IMR-90 (cell line): ENCODE measurements at regions not wholly inside any gene's neighbourhood (a gene's known extent, or its start where the extent isn't known, plus 50 kb on each side); places are given as distances from the start of the nearest gene placed in this dataset.
A peak's percentile ranks its signal among the peaks of the same experiment; 100 is the strongest.

Experiments
- ATAC-seq: fragments of 200-7000 bp; cut with Tn5 transposase; 2 replicates; pipeline ENCODE4 v1.9.1; 2020; ENCODE audit warnings: low read depth, mild to moderate bottlenecking, moderate library complexity
- BruUV-seq: library from RNA; stranded (reverse); fragments of 400-500 nt; replicated peaks from 2 replicates; lab custom pipeline; 2021; lab: Mats Ljungman, UMichigan
- CTCF ChIA-PET: fragments of 300-600 bp; formaldehyde crosslinking; extraction: SDS; loops from one replicate; lab custom pipeline; 2021; ENCODE audit warnings: antibody characterized with exemption; lab: Yijun Ruan, JAX
- POLR2A ChIA-PET: fragments of 300-600 bp; sonication (Branson Sonifier 250); formaldehyde crosslinking; loops from one replicate; lab custom pipeline; 2022; ENCODE audit warnings: antibody characterized with exemption; ENCODE audit not compliant: unreplicated experiment; lab: Charles Lee
- DNase-seq: peaks from one replicate; pipeline ENCODE4 v3.0.0; 2013
- H2AFZ ChIP-seq: replicated peaks from 2 replicates; pipeline ENCODE3; 2013; ENCODE audit warnings: low read length, mild to moderate bottlenecking; ENCODE audit not compliant: poor library complexity
- H2AK5ac ChIP-seq: 2 replicates; pipeline ENCODE4 v1.6.1; 2013; ENCODE audit warnings: low read depth, low read length, inconsistent platforms
- H2AK9ac ChIP-seq: replicated peaks from 2 replicates; pipeline ENCODE3; 2013; ENCODE audit warnings: mild to moderate bottlenecking, low read depth, low read length, moderate library complexity; ENCODE audit not compliant: poor library complexity
- H2BK120ac ChIP-seq: 2 replicates; pipeline ENCODE4 v1.6.1; 2013; ENCODE audit warnings: low read depth, low read length, inconsistent platforms
- H2BK15ac ChIP-seq: 3 replicates; pipeline ENCODE4 v1.6.1; 2013; ENCODE audit warnings: low read depth, low read length, inconsistent platforms
- H2BK20ac ChIP-seq: 2 replicates; pipeline ENCODE4 v1.6.1; 2013; ENCODE audit warnings: low read depth, mild to moderate bottlenecking, inconsistent platforms, low read length, moderate library complexity
- H2BK5ac ChIP-seq: 2 replicates; pipeline ENCODE4 v1.6.1; 2013; ENCODE audit warnings: mild to moderate bottlenecking, low read depth, low read length, inconsistent platforms; ENCODE audit not compliant: poor library complexity, severe bottlenecking
- H3K14ac ChIP-seq: replicated peaks from 2 replicates; pipeline ENCODE4 v1.6.1; 2013; ENCODE audit warnings: low read depth, low read length, inconsistent platforms
- H3K18ac ChIP-seq: 2 replicates; pipeline ENCODE4 v1.6.1; 2013; ENCODE audit warnings: low read depth, low read length, control low read depth
- H3K23ac ChIP-seq: 2 replicates; pipeline ENCODE4 v1.6.1; 2013; ENCODE audit warnings: low read depth, low read length, inconsistent platforms
- H3K27ac ChIP-seq: 2 replicates; pipeline ENCODE4 v1.5.1; 2013; ENCODE audit warnings: mild to moderate bottlenecking, control low read depth, low read length; ENCODE audit not compliant: insufficient read depth
- H3K27me3 ChIP-seq: 2 replicates; pipeline ENCODE4 v1.6.1; 2013; ENCODE audit warnings: low read length; ENCODE audit not compliant: control insufficient read depth, insufficient read depth
- H3K36me3 ChIP-seq: 2 replicates; pipeline ENCODE4 v1.6.1; 2013; ENCODE audit warnings: low read length, mixed read lengths; ENCODE audit not compliant: control insufficient read depth, insufficient read depth
- H3K4ac ChIP-seq: 2 replicates; pipeline ENCODE4 v1.6.1; 2013; ENCODE audit warnings: low read depth, low read length, inconsistent platforms
- H3K4me1 ChIP-seq: 2 replicates; pipeline ENCODE4 v1.6.1; 2013; ENCODE audit warnings: low read length, mixed read lengths; ENCODE audit not compliant: control insufficient read depth, insufficient read depth
- H3K4me2 ChIP-seq: 2 replicates; pipeline ENCODE4 v1.6.1; 2013; ENCODE audit warnings: low read depth, mild to moderate bottlenecking, control low read depth, low read length, moderate library complexity
- H3K4me3 ChIP-seq: 2 replicates; pipeline ENCODE4 v1.5.1; 2013; ENCODE audit warnings: low read depth, mild to moderate bottlenecking, control low read depth, low read length, moderate library complexity; ENCODE audit not compliant: insufficient read depth
- H3K56ac ChIP-seq: 2 replicates; pipeline ENCODE4 v1.6.1; 2013; ENCODE audit warnings: low read length, inconsistent platforms; ENCODE audit not compliant: insufficient read depth; ENCODE audit errors: extremely low read depth
- H3K79me1 ChIP-seq, 2 experiments: 2 replicates each; pipeline ENCODE4 v1.6.1; 2013; ENCODE audit warnings: low read length in 2 of 2, inconsistent platforms in 1 of 2, low read depth in 1 of 2
- H3K9ac ChIP-seq: 2 replicates; pipeline ENCODE4 v1.6.1; 2013; ENCODE audit warnings: low read depth, low read length, control low read depth
- H3K9me1 ChIP-seq: 2 replicates; pipeline ENCODE4 v1.6.1; 2013; ENCODE audit warnings: low read length, inconsistent platforms; ENCODE audit not compliant: insufficient read depth
- H3K9me3 ChIP-seq: 2 replicates; pipeline ENCODE4 v1.6.1; 2013; ENCODE audit warnings: low read length; ENCODE audit not compliant: control insufficient read depth, insufficient read depth
- H4K20me1 ChIP-seq: 2 replicates; pipeline ENCODE4 v1.6.1; 2013; ENCODE audit warnings: low read length, inconsistent platforms; ENCODE audit not compliant: insufficient read depth
- H4K5ac ChIP-seq: 2 replicates; pipeline ENCODE4 v1.6.1; 2013; ENCODE audit warnings: mild to moderate bottlenecking, low read depth, low read length, control low read depth
- H4K8ac ChIP-seq, 2 experiments: 2 replicates each; pipeline ENCODE4 v1.6.1; 2013; ENCODE audit warnings: low read depth in 2 of 2, low read length in 2 of 2, control low read depth in 1 of 2, inconsistent platforms in 1 of 2
- H4K91ac ChIP-seq: 2 replicates; pipeline ENCODE4 v1.6.1; 2013; ENCODE audit warnings: low read depth, low read length, inconsistent platforms; ENCODE audit not compliant: insufficient read depth
- RAD21 ChIP-seq: IDR thresholded peaks from 2 replicates; pipeline ENCODE4 v1.6.1; 2012; ENCODE audit warnings: low read length, improper control_type of control experiment
- USF2 ChIP-seq: fragments of 150-350 bp; IDR thresholded peaks from 2 replicates; pipeline ENCODE4 v1.6.1; 2017; ENCODE audit warnings: mild to moderate bottlenecking, antibody characterized with exemption, low read length, low read depth
- WGBS, 2 experiments: methylation state at CpG; one replicate each; pipeline versions ENCODE4 v1.1.5 to v1.1.7; 2013; ENCODE audit warnings: missing lambda C conversion rate in 2 of 2; ENCODE audit not compliant: insufficient read length in 1 of 2; ENCODE audit errors: extremely low coverage in 2 of 2; 5-methylcytosine and 5-hydroxymethylcytosine counted together
- dilution Hi-C: fragments of 300-500 bp; cut with HindIII; formaldehyde crosslinking; loops from one replicate; pipeline ENCODE4 v1.14.3; 2018; ENCODE audit warnings: low sequenced_read_pairs; ENCODE audit not compliant: unreplicated experiment
- in situ Hi-C: fragments of 300-500 bp; cut with MboI; formaldehyde crosslinking; loops from 3 replicates; pipeline ENCODE4 v1.14.3; 2019; ENCODE audit warnings: low sequenced_read_pairs, inconsistent platforms, mixed read lengths
- intact Hi-C: fragments of 100-400 bp; cut with micrococcal nuclease; formaldehyde crosslinking; loops from 2 replicates; pipeline ENCODE4 v1.10.0; 2022

DNA sequence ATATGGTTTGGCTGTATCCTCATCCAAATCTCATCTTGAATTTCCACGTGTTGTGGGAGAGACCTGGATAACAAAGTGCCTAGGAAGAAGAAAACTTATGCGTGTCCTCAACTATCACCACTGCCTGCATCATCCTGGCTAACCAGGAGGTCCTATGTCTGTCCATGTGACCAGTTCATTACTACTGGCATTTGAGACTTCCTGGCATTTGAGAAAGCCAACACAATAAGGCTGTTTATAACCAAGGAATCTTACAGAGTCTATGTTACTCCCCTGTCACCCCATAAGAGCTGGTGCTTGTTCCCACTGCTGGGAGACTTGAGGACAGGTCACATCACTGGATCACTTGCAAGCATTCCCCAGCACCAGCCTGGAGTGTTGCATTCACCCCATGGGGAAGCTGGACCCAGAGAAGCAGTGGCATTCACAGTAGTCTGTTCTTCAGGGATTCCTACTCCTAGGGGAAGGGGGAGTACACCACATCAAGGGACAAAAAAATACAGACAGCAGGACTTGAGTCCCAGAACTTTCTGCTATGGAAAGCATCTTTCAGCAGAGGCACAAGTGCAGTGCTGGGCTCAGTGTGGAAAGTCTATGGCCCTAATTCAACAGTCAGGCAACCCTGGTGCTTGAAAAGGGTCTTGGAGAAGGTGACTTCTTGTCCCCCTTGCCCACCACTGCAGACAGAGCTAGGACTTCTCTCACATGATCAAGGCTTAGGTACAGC is 717.1 kb downstream of the SEMA5A start:
- peak; percentile 37 for ATAC-seq
- H3K18ac ChIP-seq: peak overlapping the region; percentile 87
- peak overlapping the region; percentile 98 for H4K91ac ChIP-seq
- H3K23ac ChIP-seq: peak overlapping the region; percentile 98
- peak overlapping the region; percentile 51 to 92 for H4K8ac ChIP-seq
- H2BK20ac ChIP-seq: peak overlapping the region; percentile 100
- peaks cover 0 to 6% of the 10 kb centered on the region in 2 experiments; a peak in 1 of 4 replicates for H3K79me1 ChIP-seq
- no peaks in the 10 kb centered on the region for H3K27me3 ChIP-seq
- CTCF ChIA-PET: no interaction called here
- peak overlapping the region; percentile 73 for H4K5ac ChIP-seq
- H3K9ac ChIP-seq: peak overlapping the region; percentile 35
- WGBS, 2 experiments: no CpG with 5 or more reads among the region's 2 CpGs
- peak overlapping the region; percentile 98 for H3K4ac ChIP-seq
- H3K36me3 ChIP-seq: no peaks in the 10 kb centered on the region
- BruUV-seq: no TSS peak
- H3K4me3 ChIP-seq: no peak overlapping the region
- H2BK120ac ChIP-seq: peak overlapping the region; percentile 99
- peaks cover 23% of the 10 kb centered on the region for H3K9me1 ChIP-seq
- peak overlapping the region; percentile 59 for H3K4me2 ChIP-seq
- DNase-seq: peak; percentile 39
- H2AFZ ChIP-seq: peak overlapping the region; percentile 81
- H3K27ac ChIP-seq: peak overlapping the region; percentile 75
- H3K14ac ChIP-seq: peak overlapping the region; percentile 95
- peak overlapping the region; percentile 68 for H2BK15ac ChIP-seq
- peak overlapping the region; percentile 86 for H2AK5ac ChIP-seq
- intact Hi-C loops (loop anchor here (2.0 to 5.0 kb wide), 4 partner anchors 61 to 714 kb away; no protein-coding TSS in a partner anchor), in situ Hi-C loops (no loop called here), dilution Hi-C loops (no loop called here)
- TF ChIP-seq USF2 (peak; percentile 48; the same call in 1 of the 2 replicates), RAD21 (no peak)
- peaks cover 25% of the 10 kb centered on the region for H3K4me1 ChIP-seq
- peak overlapping the region; percentile 91 for H3K56ac ChIP-seq
- POLR2A ChIA-PET: no interaction called here
- no peaks in the 10 kb centered on the region; the same call in 1 of the 2 replicates for H4K20me1 ChIP-seq
- peak overlapping the region; percentile 95 for H2AK9ac ChIP-seq
- H2BK5ac ChIP-seq: peak overlapping the region; percentile 92
- no peaks in the 10 kb centered on the region for H3K9me3 ChIP-seq
